A172 (cell line): ENCODE measurements at regions not wholly inside any gene's neighbourhood (a gene's known extent, or its start where the extent isn't known, plus 50 kb on each side); places are given as distances from the start of the nearest gene placed in this dataset.

Experiments used
- DNase-seq: peaks from one replicate; pipeline ENCODE4 v3.0.0-alpha.2; 2015; ENCODE audit warnings: low spot score

DNA sequence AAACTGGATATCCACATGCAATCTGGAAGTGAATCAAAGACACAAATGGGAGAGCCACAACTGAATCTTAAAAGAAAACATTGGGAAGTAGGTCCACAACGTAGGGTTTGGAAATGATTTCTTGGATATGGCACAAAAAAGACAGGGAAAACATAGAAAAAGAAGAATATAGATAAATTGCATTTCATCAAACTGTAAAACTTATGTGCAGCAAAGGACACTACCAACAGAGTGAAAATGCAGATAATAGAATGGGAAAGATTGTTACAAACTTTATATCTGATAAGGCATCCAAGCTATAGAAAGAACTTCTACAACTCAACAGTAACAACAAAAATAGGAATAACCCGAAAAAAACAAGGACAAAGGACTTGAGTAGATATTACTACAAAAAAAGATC is 89.6 kb downstream of the ZNF280B start:
- DNase-seq, result no peak

DNA sequence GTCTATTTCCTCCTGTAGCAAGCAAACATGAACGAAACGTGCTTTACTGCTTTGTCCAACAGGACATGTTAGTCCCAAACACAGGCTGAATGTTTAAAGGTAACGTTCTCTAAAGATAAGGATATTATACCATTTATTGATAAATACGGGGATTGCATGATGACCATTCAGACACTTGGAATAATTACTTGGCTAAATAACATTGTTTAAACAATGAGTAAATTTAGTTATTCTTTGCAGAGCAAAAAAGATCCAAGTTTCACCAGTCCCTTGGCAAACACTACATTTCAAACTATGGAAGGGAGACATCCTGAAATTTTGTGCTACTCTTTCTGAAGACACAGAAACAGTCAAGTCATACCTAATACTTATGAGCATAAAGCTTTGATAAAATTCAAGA is 88.0 kb downstream of the ZNF280B start:
- no peak for DNase-seq

DNA sequence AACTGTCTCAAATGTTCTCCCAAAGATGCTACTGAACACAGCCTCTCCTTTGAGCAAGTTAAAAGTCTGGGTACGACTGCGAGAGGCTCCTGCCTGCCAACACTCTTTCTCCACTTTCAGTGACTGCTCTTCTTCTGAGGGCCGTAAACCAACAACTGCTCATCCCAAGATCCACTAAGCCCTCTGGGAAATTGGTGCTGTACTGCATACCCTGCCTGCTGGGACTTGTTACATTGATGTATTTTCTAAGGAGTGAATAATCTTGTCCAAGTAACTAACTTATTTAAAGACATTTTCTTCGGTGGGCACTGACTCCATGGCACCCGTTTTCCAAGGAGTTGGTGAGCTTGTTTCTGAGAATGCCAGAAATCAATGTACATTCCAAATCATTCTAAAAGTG is 87.2 kb downstream of the ZNF280B start:
- DNase-seq, result no peak

DNA sequence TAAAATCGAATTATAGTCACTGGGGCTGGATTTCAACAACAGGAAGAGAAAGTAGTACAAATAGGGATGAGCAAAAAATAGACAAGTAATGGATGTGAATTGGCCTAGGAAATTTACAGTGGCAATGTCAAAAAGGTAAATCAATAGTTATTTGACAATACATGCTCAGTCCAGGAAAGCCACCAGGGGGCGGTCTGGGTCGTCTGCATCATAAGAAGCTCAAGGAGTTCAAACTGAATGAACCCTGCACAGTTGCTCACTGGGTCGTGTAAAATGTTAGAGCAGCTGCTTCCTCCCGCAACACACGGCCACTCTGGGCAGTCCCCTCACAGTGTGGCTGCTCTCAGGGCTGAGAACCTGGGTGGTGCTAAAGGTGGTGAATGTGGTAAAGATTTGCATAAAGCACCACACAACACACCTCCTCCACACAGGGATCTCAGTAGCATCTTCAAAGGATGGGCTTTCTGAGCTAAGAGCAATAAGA is 85.9 kb downstream of the ZNF280B start:
- DNase-seq, result peak; percentile 19

DNA sequence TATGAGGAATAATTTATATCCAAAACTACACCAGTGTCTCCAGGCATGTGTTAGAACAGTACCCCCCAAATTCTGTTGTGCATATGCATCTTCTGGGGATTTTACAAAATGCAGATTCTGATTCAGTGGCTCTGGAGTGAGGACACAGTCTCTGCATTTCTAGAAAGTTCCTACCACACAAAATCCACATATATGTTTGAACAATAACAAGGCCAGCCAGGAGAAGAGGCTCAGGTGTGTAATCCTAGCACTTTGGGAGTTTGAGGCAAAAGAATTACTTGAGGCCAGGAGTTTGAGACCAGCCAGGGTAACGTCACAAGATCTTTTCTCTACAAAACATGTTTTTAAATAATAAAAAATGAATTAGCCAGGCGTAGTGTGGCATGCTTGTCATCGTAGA is 84.9 kb downstream of the ZNF280B start:
- no peak for DNase-seq

DNA sequence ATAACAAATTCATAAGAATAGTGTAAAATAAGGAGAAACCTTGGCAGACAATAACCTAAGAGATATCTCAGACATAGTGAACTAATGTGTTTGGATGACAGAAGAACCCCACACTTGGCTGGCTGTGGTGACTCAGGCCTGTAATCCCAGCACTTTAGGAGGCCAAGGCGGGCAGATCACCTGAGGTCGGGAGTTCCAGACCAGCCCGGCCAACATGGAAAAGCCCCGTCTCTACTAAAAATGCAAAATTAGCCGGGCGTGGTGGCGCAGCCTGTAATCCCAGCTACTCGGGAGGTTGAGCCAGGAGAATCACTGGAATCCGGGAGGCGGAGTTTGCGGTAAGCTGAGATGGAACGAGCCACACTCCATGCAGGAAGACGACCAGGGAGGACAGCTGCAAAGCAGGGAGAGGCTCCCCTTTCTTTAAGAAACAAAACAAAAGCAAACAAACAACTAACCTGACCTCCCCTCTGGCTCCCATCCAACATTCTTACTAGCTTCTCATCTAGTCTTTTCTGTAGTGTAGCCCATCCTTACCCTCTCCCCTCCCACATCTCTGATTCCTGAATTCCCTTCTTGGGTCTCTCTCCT is 84.2 kb downstream of the ZNF280B start:
- no peak for DNase-seq

DNA sequence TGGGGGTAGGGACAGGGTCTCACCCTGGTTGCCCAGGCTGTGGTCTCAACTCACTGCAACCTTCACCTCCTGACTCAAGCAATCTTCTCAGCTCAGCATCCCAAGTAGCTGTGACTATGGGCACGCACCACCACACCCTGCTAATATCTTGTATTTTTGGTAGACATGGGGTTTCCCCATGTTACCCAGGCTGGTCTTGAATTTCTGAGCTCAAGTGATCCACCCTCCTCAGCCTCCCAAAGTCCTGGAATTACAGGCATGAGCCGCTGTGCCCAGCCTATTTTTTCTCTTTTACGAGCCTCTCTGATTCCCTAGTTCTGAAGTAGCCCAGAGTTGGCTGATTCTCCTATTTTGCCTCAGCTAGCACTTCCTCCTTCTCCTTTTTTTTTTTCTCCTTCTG is 83.6 kb downstream of the ZNF280B start:
- DNase-seq, result no peak

DNA sequence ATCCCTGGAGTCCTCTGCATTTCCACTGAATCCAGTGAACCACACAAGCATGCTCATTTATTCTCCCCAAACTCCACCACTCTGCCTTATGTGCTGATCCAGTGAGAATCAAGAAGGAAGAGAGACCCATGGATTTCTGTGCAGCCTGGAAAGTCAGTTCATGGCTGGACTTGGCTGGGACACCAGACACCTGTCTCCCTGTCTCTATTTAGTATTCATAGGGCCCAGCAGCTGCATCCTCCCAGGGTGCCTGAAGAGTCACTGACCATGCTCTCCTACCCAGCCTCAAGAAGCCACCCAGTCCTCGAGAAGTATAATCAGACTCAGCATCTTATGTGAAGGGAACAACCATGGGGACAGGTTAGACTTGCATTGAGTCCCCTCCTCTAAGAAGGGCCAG is 83.2 kb downstream of the ZNF280B start:
- no peak for DNase-seq

DNA sequence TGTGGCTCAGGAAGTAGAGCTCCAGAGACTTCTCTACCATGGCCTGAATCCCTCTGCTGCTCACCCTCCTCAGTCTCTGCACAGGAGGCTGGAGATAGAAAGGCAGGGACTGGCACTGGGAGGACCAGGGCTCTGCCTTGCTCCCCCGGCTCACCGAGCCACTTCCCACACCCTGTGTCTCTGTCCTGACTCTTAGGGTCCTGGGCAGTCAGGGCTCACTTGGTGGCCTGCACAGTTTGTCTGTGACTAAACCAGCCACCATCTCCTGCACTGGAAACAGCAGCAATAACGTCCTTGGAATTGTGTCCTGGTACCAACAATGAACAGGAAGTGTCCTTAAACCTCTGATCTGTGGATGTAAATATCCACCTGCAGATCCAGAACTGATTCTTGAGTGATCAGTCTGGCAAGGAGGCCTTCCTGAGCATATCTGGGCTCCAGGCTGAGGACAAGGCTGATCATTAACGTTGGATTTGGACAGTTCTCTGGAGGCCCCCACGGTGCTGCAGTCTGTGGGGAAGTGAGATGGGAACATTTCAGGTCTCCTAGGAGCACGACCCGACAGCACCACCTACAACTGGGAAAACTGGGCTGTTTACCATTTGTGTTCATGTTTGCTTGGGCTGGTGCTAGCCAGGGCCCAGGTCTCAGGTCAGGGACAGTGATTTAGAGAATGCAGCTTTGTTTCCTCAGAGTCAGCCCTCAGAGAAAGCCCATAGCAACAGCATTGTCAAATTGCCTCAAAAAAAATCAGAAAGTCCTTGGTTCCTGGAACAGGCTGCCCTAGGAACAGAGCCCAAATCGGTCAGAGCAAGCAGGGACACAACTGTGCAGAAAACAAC is 82.5 kb downstream of the ZNF280B start:
- no peak for DNase-seq

DNA sequence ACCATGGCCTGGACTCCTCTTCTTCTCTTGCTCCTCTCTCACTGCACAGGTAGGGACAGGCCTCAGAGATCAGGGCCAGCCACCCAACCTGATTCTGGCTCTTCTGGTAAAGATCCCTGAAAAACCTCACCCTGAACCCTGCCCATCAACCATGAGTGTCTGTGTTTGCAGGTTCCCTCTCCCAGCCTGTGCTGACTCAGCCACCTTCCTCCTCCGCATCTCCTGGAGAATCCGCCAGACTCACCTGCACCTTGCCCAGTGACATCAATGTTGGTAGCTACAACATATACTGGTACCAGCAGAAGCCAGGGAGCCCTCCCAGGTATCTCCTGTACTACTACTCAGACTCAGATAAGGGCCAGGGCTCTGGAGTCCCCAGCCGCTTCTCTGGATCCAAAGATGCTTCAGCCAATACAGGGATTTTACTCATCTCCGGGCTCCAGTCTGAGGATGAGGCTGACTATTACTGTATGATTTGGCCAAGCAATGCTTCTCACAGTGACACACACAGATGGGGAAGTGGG is 80.9 kb downstream of the ZNF280B start:
- DNase-seq, result no peak

DNA sequence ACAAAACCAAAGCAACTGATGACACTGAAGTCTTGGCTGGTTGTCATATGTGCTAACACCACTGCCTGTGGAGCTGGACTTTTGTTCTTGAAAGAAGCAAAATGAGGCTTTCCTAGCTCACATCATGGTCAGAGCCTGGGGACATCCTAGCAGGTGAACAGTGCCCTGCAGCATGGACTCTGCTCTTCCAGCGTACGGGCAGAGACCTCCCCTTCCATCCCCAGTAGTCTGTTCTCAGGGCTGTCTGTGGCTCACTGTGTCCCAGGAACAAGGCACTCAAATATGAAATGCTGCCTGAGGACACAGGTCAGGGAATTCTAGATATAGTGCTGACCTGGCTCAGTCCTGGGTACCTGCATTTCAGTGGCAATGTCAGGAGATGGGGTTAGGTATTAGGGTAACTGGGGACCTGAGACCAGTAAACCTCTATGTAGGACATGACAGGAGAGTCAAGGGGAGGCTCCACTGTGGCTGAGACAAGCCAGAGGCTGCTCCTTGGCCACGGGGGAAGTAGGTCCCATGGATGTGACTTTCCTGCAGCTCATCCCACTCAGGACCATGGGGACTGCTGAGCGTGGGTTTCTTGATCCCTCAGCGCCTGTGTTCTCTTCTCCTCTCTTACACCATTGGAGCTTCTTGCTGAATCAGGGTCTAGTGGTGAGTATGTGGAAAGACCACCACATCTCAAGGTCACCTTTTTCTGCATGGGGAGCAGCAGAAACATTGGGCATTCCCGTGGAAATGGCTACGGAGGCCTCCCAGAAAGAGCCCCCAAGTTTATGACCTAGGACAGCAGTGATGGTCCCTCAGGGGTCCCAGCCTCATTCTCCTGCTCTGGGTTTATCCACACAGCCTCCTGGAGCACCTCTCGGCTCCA is 80.1 kb downstream of the ZNF280B start:
- no peak for DNase-seq

DNA sequence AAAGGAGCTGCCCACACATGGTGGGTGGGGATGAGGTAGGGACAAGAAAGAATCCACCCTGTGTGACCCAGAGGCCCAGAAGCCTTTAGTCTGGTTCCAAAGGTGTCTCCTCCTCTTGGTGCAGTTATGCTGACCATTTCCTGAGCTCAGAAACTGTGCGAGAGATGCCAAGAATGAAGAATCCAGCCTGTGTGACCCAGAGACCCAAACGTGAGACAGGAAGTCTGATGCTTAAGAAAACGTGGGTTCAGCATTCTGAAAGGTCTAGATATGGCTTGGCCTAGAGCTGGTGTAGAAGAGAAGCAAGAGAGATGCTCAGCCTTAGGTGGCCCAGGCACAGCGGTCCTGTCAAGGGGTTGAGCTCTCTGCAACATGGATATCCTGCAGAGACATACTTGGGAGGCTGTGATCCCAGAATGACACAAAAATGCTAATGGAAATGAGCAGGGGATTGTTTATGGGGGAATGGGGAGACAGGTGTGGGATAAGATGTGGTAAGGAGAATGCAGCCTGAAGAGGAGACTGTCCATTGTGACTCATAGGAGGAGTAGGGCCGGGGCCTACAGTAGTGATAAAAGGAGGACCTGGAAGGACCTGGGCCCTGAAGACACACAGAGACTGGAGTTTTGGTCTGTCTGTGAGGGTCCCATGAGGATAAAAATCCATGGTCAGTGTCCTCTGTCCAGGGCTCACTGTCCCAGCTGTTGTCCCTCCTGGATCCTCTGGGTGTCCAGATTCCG is 79.0 kb downstream of the ZNF280B start:
- DNase-seq, result no peak

DNA sequence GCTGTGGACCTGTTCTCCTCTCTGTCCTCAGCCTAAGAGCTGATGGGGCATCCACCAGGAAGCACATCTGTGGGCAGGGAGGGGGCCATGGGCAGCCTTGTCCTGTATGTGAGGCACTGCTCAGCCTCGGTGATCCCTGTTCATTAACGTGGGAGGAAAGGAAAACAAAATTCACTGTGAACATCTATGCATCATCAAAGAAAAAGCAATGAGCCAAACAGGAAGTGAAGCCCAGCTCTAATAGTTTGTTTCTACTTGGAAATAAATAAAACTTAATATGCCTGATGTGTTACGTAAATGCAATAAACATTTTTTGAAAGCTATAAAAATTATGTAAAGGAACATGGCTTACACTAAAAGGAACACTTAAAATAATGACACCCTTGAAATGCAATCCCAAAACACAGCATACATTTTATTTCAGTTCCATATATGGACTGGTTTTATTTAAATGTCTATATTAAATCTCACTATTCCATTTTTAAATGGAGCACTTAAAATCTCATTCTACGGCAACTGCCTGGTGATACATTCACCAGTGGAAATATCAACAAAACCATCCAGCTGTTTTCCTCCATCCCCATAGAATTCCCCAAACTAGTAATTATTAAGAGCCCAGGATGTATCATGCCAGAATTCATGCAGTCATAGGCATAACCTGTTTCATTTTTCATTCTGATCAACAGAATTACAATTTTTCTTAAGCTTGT is 78.3 kb downstream of the ZNF280B start:
- no peak for DNase-seq

DNA sequence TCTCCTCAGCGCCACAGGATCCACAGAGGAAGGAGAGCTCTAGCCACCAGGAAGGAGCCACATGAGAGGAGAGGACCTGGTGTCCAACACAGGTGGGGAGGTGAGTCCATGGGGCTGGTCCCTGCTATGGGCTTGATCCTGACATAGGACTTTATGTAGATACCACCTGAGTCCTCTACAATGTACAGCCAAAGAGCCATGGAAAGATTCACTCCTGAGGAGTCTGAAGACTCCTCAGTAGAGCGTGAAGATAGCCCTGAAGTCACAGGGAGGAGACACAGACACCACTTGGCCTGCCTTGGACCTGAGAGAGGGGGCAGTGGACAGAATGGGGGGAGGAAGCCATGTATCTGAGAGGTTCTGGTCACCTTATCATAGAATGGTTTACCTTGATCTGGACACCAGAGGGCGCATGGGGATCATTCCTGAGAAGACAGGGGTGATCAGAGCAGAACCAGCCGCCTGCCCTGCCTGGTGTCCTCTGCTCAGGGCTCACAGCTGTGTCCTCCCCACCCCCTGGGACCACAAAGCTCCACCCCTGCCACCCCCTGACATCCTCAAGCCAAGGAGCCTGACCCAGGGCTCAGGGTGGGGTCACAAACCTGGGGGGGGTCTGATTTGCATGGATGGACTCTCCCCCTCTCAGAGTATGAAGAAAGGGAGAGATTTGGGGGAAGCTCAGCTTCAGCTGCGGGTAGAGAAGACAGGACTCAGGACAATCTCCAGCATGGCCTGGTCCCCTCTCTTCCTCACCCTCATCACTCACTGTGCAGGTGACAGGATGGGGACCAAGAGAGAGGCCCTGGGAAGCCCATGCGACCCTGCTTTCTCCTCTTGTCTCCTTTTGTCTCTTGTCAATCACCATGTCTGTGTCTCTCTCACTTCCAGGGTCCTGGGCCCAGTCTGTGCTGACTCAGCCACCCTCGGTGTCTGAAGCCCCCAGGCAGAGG is 77.0 kb downstream of the ZNF280B start:
- DNase-seq, result peak; percentile 40

DNA sequence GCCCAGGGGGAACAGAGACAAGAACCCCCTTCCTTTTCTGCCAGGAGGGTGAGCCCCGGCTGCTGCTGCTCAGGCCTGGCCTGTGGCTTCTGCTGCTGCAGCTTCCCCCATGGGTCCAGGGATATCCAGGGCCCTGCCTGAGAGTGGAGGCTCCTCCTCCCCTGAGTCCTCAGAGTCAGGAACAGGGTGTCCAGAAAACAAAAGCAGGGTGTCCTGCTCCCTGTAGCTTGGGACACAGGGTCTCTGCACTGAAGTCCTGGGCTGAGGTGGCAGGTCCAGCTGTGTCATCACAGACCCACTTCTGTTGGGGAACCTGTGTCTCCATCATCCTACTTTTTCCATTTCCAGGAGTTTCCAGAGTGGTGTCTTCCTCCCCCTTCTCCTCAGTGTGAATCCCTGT is 76.1 kb downstream of the ZNF280B start:
- DNase-seq, result no peak

DNA sequence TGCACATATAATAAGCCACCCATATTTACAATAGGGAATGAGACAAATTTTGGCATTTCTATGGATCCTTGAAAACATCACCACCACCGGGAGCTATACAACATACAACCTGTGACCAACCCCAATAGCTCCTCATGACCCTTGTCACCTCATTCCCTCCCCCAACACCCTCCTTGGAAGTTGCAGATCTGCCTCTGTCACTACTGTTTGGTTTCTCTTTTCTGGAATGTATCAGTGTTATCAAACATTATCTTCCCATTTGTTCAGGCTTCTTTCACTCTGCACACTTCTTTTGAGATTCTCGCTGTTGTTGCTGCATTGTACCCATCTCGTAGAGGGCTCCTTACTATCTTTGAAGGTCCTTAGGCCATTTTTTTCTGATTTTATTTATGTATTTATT is 75.6 kb downstream of the ZNF280B start:
- DNase-seq, result no peak

DNA sequence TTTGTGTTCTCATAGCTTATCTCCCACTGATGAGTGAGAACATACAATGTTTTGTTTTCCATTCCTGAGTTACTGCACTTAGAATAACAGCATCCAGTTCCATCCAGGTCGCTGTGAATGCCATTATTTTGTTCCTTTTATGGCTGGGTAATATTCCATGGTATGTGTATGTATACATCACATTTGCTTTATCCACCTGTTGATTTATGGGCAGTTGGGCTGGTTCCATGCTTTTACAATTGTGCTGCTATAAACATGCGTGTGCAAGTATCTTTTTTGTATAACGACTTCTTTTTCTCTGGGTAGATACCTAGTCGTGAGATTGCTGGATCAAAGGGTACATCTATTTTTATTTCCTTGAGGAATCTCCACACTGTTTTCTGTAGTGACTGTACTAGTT is 74.8 kb downstream of the ZNF280B start:
- no peak for DNase-seq
